ENCODE measurements at regions not wholly inside any gene's neighbourhood (a gene's known extent, or its start where the extent isn't known, plus 50 kb on each side); places are given as distances from the start of the nearest gene placed in this dataset.

DNA sequence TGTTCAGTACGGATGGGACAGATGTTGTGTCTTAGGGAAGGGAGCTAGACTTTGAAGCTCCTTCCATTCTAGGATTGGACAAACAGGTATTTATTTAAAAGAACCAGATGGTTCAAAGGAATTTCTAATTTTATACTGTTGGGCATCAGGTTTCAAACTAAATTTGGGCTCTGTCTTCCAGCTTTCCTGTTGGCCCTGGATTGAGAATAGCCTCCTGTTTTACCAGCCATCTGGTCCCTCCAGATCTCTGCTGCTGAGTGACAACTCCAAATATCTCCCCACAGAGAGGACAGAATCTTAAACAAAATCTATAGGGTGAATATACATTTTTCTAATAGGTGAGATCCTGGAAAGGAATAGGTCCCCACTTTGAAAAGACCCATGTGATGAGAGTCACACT, 52.5 kb upstream of the CNIH3 start:
- DNase-seq = no peak
- peaks cover 0 to 13% (median 1%) of the 10 kb centered on the region in 8 donors for H3K9me3 ChIP-seq
- H3K27me3 ChIP-seq (replicated peaks in 1 of 7) = no peaks in the 10 kb centered on the region
- H3K4me1 ChIP-seq = no peaks in the 10 kb centered on the region
- WGBS, 5 donors = 77 to 97% (median 96%) methylated on average over 1 of the region's 1 CpG
- H3K4me3 ChIP-seq = no peak overlapping the region
- intact Hi-C loops (cut with DNase I; ENCODE audit: low total_unique reads) = no loop called here
- TF ChIP-seq, protein P1, sequence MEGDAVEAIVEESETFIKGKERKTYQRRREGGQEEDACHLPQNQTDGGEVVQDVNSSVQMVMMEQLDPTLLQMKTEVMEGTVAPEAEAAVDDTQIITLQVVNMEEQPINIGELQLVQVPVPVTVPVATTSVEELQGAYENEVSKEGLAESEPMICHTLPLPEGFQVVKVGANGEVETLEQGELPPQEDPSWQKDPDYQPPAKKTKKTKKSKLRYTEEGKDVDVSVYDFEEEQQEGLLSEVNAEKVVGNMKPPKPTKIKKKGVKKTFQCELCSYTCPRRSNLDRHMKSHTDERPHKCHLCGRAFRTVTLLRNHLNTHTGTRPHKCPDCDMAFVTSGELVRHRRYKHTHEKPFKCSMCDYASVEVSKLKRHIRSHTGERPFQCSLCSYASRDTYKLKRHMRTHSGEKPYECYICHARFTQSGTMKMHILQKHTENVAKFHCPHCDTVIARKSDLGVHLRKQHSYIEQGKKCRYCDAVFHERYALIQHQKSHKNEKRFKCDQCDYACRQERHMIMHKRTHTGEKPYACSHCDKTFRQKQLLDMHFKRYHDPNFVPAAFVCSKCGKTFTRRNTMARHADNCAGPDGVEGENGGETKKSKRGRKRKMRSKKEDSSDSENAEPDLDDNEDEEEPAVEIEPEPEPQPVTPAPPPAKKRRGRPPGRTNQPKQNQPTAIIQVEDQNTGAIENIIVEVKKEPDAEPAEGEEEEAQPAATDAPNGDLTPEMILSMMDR (IDR thresholded peaks at IDR 0.05 in 8 of 11, conservative IDR thresholded peaks at IDR 0.05 in 3 of 11) = no peak
- TF ChIP-seq POLR2A (IDR thresholded peaks at IDR 0.05) (no peak), POLR2AphosphoS5 (IDR thresholded peaks at IDR 0.05) (no peak)
- no peak overlapping the region for H3K27ac ChIP-seq
- H3K36me3 ChIP-seq = no peaks in the 10 kb centered on the region

DNA sequence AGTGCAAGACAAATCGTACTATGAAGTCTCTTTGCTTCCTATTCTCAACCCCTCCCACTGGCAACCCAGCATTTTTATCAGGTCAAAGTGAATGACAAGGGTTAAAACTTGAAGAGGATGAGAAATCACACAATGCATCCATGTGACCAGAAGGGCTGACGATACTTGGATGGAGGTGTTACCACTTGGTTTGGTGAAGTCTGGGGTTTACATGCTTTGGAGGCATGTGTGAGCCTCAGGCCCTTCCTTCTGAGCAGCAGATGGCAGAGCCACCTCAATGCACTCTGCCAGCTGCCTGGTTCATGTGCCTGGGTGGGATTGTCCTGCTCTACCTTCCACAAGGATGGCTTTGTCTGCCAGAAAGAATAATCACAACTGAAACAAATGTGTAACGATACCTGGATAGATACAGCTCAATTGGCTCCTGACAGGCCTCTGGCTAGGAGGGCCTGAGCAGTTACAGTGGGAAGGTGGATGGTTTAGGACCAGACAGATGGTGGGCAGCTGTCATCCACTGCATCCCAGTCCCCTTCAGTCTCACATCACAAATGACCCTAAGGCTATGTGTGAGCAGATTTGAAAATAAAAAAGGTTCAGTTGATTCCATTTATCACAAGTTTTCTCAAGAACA, 51.5 kb upstream of the CNIH3 start:
- no peak for DNase-seq

DNA sequence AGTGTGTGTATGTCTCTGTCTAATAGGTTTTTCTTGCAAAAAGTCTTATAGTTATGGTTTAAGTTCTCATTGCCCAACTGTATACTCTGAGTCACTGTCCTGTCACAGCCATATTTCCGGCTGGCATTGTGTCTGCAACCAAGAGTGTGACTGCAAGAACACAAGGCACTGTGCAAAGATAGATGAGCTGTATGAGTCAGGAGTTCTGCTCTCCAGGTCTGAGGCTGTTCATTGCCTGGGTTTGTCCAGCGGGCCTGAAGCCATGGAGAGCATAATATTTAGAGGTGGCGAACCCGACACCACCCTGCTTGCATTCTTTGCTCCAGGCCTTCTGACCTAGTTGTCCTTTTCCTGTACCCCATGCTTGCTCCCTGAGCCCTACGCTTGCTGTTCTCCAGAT, 50.9 kb upstream of the CNIH3 start:
- DNase-seq = no peak
- Histone ChIP-seq H3K4me1 (no peaks in the 10 kb centered on the region), H3K36me3 (no peaks in the 10 kb centered on the region), H3K9me3 (peaks cover 0 to 13% (median 1%) of the 10 kb centered on the region in 8 donors), H3K27ac (no peak overlapping the region), H3K4me3 (no peak overlapping the region), H3K27me3 (replicated peaks in 1 of 7) (no peaks in the 10 kb centered on the region)
- 59 to 81% (median 68%) methylated on average over 5 of the region's 5 CpGs for WGBS, 5 donors
- TF ChIP-seq, protein P1 (IDR thresholded peaks at IDR 0.05 in 8 of 11, conservative IDR thresholded peaks at IDR 0.05 in 3 of 11) = no peak
- TF ChIP-seq POLR2AphosphoS5 (IDR thresholded peaks at IDR 0.05) (no peak), POLR2A (IDR thresholded peaks at IDR 0.05) (no peak)
- intact Hi-C loops (cut with DNase I; ENCODE audit: low total_unique reads) = no loop called here

More for the DNA sequence above, 51.5 kb upstream of the CNIH3 start:
- intact Hi-C loops (cut with DNase I; ENCODE audit: low total_unique reads) = no loop called here
- Histone ChIP-seq H3K27ac (no peak overlapping the region), H3K27me3 (replicated peaks in 1 of 7) (no peaks in the 10 kb centered on the region), H3K4me1 (no peaks in the 10 kb centered on the region), H3K9me3 (peaks cover 0 to 13% (median 1%) of the 10 kb centered on the region in 8 donors), H3K4me3 (no peak overlapping the region), H3K36me3 (no peaks in the 10 kb centered on the region)
- TF ChIP-seq, protein P1 (IDR thresholded peaks at IDR 0.05 in 8 of 11, conservative IDR thresholded peaks at IDR 0.05 in 3 of 11) = no peak
- TF ChIP-seq POLR2AphosphoS5 (IDR thresholded peaks at IDR 0.05) (no peak), POLR2A (IDR thresholded peaks at IDR 0.05) (no peak)
- 65 to 77% (median 70%) methylated on average over 3 of the region's 3 CpGs for WGBS, 5 donors

DNA sequence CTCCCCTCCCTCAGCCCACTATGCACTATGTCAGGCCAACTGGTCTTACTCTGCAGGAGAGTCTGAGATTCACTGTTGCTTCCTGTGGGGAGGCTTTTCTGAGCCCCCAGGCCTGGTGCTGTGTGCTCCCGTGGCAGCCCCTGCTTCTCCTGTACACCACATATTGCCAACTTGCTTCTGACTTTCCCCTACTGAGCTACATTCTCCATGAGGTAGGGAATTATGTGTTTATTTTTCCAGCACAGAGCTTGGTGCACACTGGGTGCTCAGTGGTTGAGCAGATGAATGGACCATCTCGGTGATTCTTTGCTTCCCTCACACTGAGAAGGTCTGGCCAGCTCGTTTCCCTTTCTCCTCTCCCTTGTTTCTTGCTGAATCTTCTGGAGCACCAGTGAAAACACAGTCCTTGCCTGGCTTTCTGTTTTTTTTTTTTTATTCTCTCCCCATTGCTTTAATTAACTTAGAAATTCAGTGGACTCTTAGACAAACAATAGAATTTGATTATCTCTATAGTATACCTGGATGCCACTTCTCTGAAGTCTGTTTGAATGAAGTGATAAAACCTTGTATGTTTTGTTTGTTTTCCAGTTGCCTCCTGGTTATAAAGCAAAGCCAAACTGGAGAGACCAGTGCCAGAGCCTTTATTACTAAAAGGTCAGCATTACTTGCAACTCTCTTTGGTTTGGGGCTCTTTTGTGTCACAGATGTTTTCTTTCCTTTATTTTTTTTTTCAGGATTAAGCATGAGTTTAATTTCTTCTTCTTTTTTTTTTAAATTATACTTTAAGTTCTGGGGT, 50.3 kb upstream of the CNIH3 start:
- intact Hi-C loops (cut with DNase I; ENCODE audit: low total_unique reads) = no loop called here
- no peak for TF ChIP-seq POLR2AphosphoS5 (IDR thresholded peaks at IDR 0.05)
- TF ChIP-seq, protein P1 (IDR thresholded peaks at IDR 0.05 in 8 of 11, conservative IDR thresholded peaks at IDR 0.05 in 3 of 11) = no peak
- no peak for TF ChIP-seq POLR2A (IDR thresholded peaks at IDR 0.05)
- 51 to 75% (median 61%) methylated on average over 3 of the region's 3 CpGs for WGBS, 5 donors
- DNase-seq = no peak
- no peaks in the 10 kb centered on the region for H3K27me3 ChIP-seq (replicated peaks in 1 of 7)
- H3K4me1 ChIP-seq = no peaks in the 10 kb centered on the region
- H3K36me3 ChIP-seq = no peaks in the 10 kb centered on the region
- peaks cover 0 to 7% (median 0%) of the 10 kb centered on the region in 8 donors for H3K9me3 ChIP-seq
- no peak overlapping the region for H3K4me3 ChIP-seq
- H3K27ac ChIP-seq = no peak overlapping the region

All from spleen (tissue), 11 donors.